HEK293 (cell line): ENCODE measurements at regions not wholly inside any gene's neighbourhood (a gene's known extent, or its start where the extent isn't known, plus 50 kb on each side); places are given as distances from the start of the nearest gene placed in this dataset.

ENCODE experiments used
- SETDB1 ChIP-seq: IDR thresholded peaks from one replicate; pipeline ENCODE4 v1.6.1; 2017; ENCODE audit warnings: mild to moderate bottlenecking, low read length, moderate library complexity, mixed read lengths; ENCODE audit not compliant: insufficient read length
- ZBTB21 ChIP-seq: fragments of 450-650 bp; formaldehyde crosslinking; IDR thresholded peaks from 2 replicates; pipeline ENCODE4 v1.5.1; 2017; ENCODE audit warnings: missing biosample characterization, missing genetic modification characterization
- ZBTB48 ChIP-seq: fragments of 450-650 bp; formaldehyde crosslinking; IDR thresholded peaks from 2 replicates; pipeline ENCODE4 v1.5.1; 2016; ENCODE audit warnings: missing biosample characterization, missing genetic modification characterization
- ZNF24 ChIP-seq: fragments of 450-650 bp; formaldehyde crosslinking; IDR thresholded peaks from 2 replicates; pipeline ENCODE4 v1.5.1; 2016; ENCODE audit warnings: missing biosample characterization, missing genetic modification characterization
- ZNF776 ChIP-seq: fragments of 450-650 bp; formaldehyde crosslinking; IDR thresholded peaks from 2 replicates; pipeline ENCODE4 v1.5.0; 2017; ENCODE audit warnings: missing biosample characterization, missing genetic modification characterization, borderline replicate concordance
- ZNF785 ChIP-seq: fragments of 450-650 bp; formaldehyde crosslinking; IDR thresholded peaks from 2 replicates; pipeline ENCODE4 v1.5.1; 2016; ENCODE audit warnings: missing biosample characterization, missing genetic modification characterization
- TF ChIP-seq, protein P1 (sequence below): fragments of 450-650 bp; formaldehyde crosslinking; IDR thresholded peaks from 2 replicates; pipeline ENCODE4 v1.5.1; 2016; ENCODE audit warnings: missing biosample characterization, missing genetic modification characterization
- TF ChIP-seq, protein P2 (sequence below): fragments of 450-650 bp; formaldehyde crosslinking; IDR thresholded peaks from 2 replicates; pipeline ENCODE4 v1.5.1; 2016; ENCODE audit warnings: missing biosample characterization, missing genetic modification characterization, borderline replicate concordance
- TF ChIP-seq, protein P3 (sequence below): fragments of 450-650 bp; formaldehyde crosslinking; IDR thresholded peaks from 2 replicates; pipeline ENCODE4 v1.5.1; 2016; ENCODE audit warnings: missing biosample characterization, missing genetic modification characterization
- TF ChIP-seq, protein P4 (sequence below): fragments of 450-650 bp; IDR thresholded peaks from 2 replicates; pipeline ENCODE4 v1.5.1; 2018; ENCODE audit warnings: missing biosample characterization, mild to moderate bottlenecking, missing genetic modification characterization
- TF ChIP-seq, protein P5 (sequence below): fragments of 450-650 bp; formaldehyde crosslinking; IDR thresholded peaks from 2 replicates; pipeline ENCODE4 v1.5.1; 2016; ENCODE audit warnings: missing biosample characterization, missing genetic modification characterization

DNA sequence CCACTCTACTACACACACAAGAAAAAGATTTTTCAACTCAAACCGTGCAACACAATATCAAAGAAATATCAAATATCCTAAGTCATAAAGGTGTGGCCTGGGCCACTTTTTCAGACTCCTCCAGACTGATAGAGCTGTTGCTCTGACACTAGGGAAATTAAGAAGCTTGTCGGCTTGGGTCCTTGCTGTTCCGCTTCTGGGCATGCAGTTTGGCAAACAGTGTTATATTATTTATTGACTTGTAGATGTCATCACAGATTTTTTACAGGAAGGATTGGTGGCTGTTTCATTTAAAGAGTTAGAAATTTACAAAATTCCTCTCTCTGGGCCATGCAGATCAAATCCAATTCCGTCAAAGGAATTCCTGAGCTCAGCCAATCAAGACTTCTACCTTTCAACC, 64.5 kb upstream of the EPCAM start:
- TF ChIP-seq, protein P1, sequence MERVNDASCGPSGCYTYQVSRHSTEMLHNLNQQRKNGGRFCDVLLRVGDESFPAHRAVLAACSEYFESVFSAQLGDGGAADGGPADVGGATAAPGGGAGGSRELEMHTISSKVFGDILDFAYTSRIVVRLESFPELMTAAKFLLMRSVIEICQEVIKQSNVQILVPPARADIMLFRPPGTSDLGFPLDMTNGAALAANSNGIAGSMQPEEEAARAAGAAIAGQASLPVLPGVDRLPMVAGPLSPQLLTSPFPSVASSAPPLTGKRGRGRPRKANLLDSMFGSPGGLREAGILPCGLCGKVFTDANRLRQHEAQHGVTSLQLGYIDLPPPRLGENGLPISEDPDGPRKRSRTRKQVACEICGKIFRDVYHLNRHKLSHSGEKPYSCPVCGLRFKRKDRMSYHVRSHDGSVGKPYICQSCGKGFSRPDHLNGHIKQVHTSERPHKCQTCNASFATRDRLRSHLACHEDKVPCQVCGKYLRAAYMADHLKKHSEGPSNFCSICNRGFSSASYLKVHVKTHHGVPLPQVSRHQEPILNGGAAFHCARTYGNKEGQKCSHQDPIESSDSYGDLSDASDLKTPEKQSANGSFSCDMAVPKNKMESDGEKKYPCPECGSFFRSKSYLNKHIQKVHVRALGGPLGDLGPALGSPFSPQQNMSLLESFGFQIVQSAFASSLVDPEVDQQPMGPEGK (tag by site-specific recombination): no peak
- TF ChIP-seq, protein P2, sequence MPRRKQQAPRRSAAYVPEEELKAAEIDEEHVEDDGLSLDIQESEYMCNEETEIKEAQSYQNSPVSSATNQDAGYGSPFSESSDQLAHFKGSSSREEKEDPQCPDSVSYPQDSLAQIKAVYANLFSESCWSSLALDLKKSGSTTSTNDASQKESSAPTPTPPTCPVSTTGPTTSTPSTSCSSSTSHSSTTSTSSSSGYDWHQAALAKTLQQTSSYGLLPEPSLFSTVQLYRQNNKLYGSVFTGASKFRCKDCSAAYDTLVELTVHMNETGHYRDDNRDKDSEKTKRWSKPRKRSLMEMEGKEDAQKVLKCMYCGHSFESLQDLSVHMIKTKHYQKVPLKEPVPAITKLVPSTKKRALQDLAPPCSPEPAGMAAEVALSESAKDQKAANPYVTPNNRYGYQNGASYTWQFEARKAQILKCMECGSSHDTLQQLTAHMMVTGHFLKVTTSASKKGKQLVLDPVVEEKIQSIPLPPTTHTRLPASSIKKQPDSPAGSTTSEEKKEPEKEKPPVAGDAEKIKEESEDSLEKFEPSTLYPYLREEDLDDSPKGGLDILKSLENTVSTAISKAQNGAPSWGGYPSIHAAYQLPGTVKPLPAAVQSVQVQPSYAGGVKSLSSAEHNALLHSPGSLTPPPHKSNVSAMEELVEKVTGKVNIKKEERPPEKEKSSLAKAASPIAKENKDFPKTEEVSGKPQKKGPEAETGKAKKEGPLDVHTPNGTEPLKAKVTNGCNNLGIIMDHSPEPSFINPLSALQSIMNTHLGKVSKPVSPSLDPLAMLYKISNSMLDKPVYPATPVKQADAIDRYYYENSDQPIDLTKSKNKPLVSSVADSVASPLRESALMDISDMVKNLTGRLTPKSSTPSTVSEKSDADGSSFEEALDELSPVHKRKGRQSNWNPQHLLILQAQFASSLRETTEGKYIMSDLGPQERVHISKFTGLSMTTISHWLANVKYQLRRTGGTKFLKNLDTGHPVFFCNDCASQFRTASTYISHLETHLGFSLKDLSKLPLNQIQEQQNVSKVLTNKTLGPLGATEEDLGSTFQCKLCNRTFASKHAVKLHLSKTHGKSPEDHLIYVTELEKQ (tag by site-specific recombination): no peak
- TF ChIP-seq ZNF785 (tag by site-specific recombination) (no peak), ZBTB21 (tag by site-specific recombination) (no peak), ZBTB48 (tag by site-specific recombination) (no peak), SETDB1 (no peak), ZNF24 (no peak), ZNF776 (tag by site-specific recombination) (no peak)
- TF ChIP-seq, protein P3, sequence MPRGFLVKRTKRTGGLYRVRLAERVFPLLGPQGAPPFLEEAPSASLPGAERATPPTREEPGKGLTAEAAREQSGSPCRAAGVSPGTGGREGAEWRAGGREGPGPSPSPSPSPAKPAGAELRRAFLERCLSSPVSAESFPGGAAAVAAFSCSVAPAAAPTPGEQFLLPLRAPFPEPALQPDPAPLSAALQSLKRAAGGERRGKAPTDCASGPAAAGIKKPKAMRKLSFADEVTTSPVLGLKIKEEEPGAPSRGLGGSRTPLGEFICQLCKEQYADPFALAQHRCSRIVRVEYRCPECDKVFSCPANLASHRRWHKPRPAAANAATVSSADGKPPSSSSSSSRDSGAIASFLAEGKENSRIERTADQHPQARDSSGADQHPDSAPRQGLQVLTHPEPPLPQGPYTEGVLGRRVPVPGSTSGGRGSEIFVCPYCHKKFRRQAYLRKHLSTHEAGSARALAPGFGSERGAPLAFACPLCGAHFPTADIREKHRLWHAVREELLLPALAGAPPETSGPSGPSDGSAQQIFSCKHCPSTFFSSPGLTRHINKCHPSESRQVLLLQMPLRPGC (tag by site-specific recombination): no peak
- TF ChIP-seq, protein P4, sequence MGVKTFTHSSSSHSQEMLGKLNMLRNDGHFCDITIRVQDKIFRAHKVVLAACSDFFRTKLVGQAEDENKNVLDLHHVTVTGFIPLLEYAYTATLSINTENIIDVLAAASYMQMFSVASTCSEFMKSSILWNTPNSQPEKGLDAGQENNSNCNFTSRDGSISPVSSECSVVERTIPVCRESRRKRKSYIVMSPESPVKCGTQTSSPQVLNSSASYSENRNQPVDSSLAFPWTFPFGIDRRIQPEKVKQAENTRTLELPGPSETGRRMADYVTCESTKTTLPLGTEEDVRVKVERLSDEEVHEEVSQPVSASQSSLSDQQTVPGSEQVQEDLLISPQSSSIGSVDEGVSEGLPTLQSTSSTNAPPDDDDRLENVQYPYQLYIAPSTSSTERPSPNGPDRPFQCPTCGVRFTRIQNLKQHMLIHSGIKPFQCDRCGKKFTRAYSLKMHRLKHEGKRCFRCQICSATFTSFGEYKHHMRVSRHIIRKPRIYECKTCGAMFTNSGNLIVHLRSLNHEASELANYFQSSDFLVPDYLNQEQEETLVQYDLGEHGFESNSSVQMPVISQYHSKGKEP (tag by site-specific recombination): no peak
- TF ChIP-seq, protein P5, sequence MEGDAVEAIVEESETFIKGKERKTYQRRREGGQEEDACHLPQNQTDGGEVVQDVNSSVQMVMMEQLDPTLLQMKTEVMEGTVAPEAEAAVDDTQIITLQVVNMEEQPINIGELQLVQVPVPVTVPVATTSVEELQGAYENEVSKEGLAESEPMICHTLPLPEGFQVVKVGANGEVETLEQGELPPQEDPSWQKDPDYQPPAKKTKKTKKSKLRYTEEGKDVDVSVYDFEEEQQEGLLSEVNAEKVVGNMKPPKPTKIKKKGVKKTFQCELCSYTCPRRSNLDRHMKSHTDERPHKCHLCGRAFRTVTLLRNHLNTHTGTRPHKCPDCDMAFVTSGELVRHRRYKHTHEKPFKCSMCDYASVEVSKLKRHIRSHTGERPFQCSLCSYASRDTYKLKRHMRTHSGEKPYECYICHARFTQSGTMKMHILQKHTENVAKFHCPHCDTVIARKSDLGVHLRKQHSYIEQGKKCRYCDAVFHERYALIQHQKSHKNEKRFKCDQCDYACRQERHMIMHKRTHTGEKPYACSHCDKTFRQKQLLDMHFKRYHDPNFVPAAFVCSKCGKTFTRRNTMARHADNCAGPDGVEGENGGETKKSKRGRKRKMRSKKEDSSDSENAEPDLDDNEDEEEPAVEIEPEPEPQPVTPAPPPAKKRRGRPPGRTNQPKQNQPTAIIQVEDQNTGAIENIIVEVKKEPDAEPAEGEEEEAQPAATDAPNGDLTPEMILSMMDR (tag by site-specific recombination): no peak
